Hepatocyte (in vitro differentiated cells): ENCODE measurements at regions not wholly inside any gene's neighbourhood (a gene's known extent, or its start where the extent isn't known, plus 50 kb on each side); places are given as distances from the start of the nearest gene placed in this dataset.

Experiments used
- EZH2 ChIP-seq: fragments of 200-600 bp; sonication (generic); IDR thresholded peaks from 2 replicates; pipeline ENCODE4 v1.6.1; 2016; ENCODE audit warnings: antibody characterized with exemption, mild to moderate bottlenecking, borderline replicate concordance
- EZH2phosphoT487 ChIP-seq: fragments of 200-600 bp; sonication (generic); IDR thresholded peaks from one replicate; pipeline ENCODE4 v1.6.1; 2018; ENCODE audit warnings: antibody characterized with exemption, mild to moderate bottlenecking, low read depth, moderate library complexity; ENCODE audit not compliant: unreplicated experiment, severe bottlenecking
- TF ChIP-seq, protein P1 (sequence below): fragments of 200-600 bp; sonication (generic); IDR thresholded peaks from 2 replicates; pipeline ENCODE4 v1.5.1; 2016; ENCODE audit warnings: antibody characterized with exemption, mild to moderate bottlenecking; ENCODE audit not compliant: poor library complexity

DNA sequence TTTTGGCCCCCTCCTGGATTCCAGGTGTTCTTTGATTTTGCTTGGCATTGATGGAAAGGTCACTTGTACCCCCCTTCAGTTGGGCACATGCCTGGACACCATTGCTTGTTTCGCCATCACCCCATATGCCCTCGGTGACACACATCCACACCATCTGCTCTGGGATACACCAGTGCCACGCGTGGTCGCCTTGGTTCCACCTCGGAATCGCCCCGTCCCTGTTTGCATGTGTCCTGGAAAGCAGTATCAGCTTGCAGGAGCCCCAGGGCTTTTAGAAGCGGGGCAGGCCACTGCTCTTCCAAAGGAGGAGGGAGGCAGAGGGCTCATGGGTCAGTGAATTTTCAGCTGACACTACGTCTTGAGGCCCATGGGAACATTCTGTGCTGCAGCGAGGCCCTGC, 607.9 kb downstream of the KCNJ18 start:
- TF ChIP-seq, protein P1, sequence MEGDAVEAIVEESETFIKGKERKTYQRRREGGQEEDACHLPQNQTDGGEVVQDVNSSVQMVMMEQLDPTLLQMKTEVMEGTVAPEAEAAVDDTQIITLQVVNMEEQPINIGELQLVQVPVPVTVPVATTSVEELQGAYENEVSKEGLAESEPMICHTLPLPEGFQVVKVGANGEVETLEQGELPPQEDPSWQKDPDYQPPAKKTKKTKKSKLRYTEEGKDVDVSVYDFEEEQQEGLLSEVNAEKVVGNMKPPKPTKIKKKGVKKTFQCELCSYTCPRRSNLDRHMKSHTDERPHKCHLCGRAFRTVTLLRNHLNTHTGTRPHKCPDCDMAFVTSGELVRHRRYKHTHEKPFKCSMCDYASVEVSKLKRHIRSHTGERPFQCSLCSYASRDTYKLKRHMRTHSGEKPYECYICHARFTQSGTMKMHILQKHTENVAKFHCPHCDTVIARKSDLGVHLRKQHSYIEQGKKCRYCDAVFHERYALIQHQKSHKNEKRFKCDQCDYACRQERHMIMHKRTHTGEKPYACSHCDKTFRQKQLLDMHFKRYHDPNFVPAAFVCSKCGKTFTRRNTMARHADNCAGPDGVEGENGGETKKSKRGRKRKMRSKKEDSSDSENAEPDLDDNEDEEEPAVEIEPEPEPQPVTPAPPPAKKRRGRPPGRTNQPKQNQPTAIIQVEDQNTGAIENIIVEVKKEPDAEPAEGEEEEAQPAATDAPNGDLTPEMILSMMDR: no peak
- TF ChIP-seq EZH2 (no peak), EZH2phosphoT487 (no peak)
